Glutamatergic neuron (in vitro differentiated cells): ENCODE measurements at regions not wholly inside any gene's neighbourhood (a gene's known extent, or its start where the extent isn't known, plus 50 kb on each side); places are given as distances from the start of the nearest gene placed in this dataset.

Experiments used
- DNase-seq: peaks from one replicate; pipeline ENCODE4 v3.0.0; 2022
- H3K27ac Mint-ChIP-seq: one replicate; pipeline ENCODE4 v1.8.0; 2020; ENCODE audit warnings: mild to moderate bottlenecking, mixed read lengths, inconsistent platforms; ENCODE audit not compliant: unreplicated experiment
- H3K27me3 Mint-ChIP-seq: one replicate; pipeline ENCODE4 v1.8.0; 2020; ENCODE audit warnings: mild to moderate bottlenecking, moderate library complexity, mixed read lengths, inconsistent platforms; ENCODE audit not compliant: unreplicated experiment
- H3K36me3 Mint-ChIP-seq: one replicate; pipeline ENCODE4 v1.8.0; 2020; ENCODE audit warnings: mild to moderate bottlenecking, mixed read lengths, inconsistent platforms; ENCODE audit not compliant: unreplicated experiment
- H3K4me1 Mint-ChIP-seq: one replicate; pipeline ENCODE4 v1.8.0; 2020; ENCODE audit warnings: mild to moderate bottlenecking, low read depth, mixed read lengths, inconsistent platforms; ENCODE audit not compliant: unreplicated experiment
- H3K4me3 Mint-ChIP-seq: one replicate; pipeline ENCODE4 v1.8.0; 2020; ENCODE audit warnings: mild to moderate bottlenecking, mixed read lengths, inconsistent platforms; ENCODE audit not compliant: unreplicated experiment
- H3K9me3 Mint-ChIP-seq: one replicate; pipeline ENCODE4 v1.8.0; 2020; ENCODE audit warnings: mild to moderate bottlenecking, moderate library complexity, mixed read lengths, inconsistent platforms; ENCODE audit not compliant: unreplicated experiment
- TF ChIP-seq, protein P1 (sequence below): fragments of 200-600 bp; sonication (generic); IDR thresholded peaks from one replicate; pipeline ENCODE4 v1.5.0; 2021; ENCODE audit not compliant: partially characterized antibody, unreplicated experiment

DNA sequence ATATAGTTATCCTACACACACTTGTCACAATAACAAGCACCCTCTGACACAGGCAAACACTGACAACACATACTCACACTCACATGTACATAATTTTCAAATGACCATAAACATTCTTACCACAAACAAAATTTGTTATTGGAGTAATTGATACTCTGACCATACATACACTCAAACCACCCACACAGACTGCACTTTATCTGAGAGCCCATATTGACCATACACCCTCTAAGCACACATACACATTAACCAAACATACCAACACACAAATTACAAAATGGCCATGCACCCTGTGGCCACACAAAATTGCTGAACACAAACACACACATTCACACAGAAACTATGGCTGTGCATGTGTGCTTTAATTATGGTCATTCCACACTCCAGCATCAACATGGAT is 79.1 kb upstream of the FAM120A start:
- no peaks in the 10 kb centered on the region for H3K36me3 Mint-ChIP-seq
- H3K27ac Mint-ChIP-seq = no peak overlapping the region
- peaks cover 2% of the 10 kb centered on the region for H3K27me3 Mint-ChIP-seq
- H3K4me1 Mint-ChIP-seq = no peaks in the 10 kb centered on the region
- no peaks in the 10 kb centered on the region for H3K9me3 Mint-ChIP-seq
- TF ChIP-seq, protein P1, sequence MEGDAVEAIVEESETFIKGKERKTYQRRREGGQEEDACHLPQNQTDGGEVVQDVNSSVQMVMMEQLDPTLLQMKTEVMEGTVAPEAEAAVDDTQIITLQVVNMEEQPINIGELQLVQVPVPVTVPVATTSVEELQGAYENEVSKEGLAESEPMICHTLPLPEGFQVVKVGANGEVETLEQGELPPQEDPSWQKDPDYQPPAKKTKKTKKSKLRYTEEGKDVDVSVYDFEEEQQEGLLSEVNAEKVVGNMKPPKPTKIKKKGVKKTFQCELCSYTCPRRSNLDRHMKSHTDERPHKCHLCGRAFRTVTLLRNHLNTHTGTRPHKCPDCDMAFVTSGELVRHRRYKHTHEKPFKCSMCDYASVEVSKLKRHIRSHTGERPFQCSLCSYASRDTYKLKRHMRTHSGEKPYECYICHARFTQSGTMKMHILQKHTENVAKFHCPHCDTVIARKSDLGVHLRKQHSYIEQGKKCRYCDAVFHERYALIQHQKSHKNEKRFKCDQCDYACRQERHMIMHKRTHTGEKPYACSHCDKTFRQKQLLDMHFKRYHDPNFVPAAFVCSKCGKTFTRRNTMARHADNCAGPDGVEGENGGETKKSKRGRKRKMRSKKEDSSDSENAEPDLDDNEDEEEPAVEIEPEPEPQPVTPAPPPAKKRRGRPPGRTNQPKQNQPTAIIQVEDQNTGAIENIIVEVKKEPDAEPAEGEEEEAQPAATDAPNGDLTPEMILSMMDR = no peak
- no peak overlapping the region for H3K4me3 Mint-ChIP-seq
- no peak for DNase-seq

DNA sequence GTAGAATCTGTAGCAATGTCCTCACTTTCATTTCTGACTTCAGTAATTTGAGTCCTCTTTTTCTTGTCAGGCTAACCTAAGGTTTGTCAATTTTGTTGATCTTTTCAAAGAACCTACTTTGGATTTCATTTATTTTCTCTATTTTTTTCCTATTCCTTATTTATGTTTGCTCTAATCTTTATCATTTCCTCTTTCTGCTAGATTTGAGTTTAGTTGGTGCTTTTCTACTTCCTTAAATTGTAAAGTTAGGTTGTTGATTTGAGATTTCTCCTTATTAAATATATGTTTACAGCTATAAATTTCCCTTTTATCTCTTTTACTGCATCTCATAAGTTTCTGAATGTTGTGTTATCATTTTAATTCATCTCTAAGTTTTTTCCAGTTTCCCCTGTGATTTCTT is 75.1 kb upstream of the FAM120A start:
- TF ChIP-seq, protein P1 = no peak
- no peak overlapping the region for H3K4me3 Mint-ChIP-seq
- no peak for DNase-seq
- H3K4me1 Mint-ChIP-seq = no peaks in the 10 kb centered on the region
- H3K27ac Mint-ChIP-seq = no peak overlapping the region
- H3K9me3 Mint-ChIP-seq = no peaks in the 10 kb centered on the region
- no peaks in the 10 kb centered on the region for H3K27me3 Mint-ChIP-seq
- no peaks in the 10 kb centered on the region for H3K36me3 Mint-ChIP-seq

GRCh38 chr9:93378276-93378675 is 73.2 kb upstream of the FAM120A start:
- no peak for DNase-seq
- no peak overlapping the region for H3K27ac Mint-ChIP-seq
- no peaks in the 10 kb centered on the region for H3K36me3 Mint-ChIP-seq
- no peak overlapping the region for H3K4me3 Mint-ChIP-seq
- no peaks in the 10 kb centered on the region for H3K27me3 Mint-ChIP-seq
- TF ChIP-seq, protein P1 = no peak
- no peaks in the 10 kb centered on the region for H3K9me3 Mint-ChIP-seq
- H3K4me1 Mint-ChIP-seq = no peaks in the 10 kb centered on the region

DNA sequence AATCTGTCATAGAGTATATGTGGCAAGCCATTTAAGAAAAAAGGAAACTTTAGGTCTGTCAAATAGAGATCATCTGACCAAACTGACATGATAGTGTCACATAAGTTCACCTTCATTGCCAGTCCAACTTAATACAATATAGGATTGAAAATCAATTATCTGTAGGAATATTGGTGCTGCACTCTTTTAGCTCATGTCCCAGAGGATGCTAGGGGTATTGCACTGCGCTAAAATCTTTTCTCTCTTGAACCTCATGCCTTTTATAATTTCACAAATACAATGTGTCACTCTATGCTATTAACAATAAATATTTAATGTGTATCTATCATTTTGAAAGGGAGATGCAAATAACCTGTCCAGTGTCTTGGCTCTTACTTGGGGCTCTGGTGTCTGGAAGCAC is 72.4 kb upstream of the FAM120A start:
- TF ChIP-seq, protein P1 = peak; percentile 67
- H3K36me3 Mint-ChIP-seq = no peaks in the 10 kb centered on the region
- no peaks in the 10 kb centered on the region for H3K9me3 Mint-ChIP-seq
- no peak overlapping the region for H3K4me3 Mint-ChIP-seq
- no peak for DNase-seq
- H3K27me3 Mint-ChIP-seq = no peaks in the 10 kb centered on the region
- H3K27ac Mint-ChIP-seq = no peak overlapping the region
- H3K4me1 Mint-ChIP-seq = no peaks in the 10 kb centered on the region

DNA sequence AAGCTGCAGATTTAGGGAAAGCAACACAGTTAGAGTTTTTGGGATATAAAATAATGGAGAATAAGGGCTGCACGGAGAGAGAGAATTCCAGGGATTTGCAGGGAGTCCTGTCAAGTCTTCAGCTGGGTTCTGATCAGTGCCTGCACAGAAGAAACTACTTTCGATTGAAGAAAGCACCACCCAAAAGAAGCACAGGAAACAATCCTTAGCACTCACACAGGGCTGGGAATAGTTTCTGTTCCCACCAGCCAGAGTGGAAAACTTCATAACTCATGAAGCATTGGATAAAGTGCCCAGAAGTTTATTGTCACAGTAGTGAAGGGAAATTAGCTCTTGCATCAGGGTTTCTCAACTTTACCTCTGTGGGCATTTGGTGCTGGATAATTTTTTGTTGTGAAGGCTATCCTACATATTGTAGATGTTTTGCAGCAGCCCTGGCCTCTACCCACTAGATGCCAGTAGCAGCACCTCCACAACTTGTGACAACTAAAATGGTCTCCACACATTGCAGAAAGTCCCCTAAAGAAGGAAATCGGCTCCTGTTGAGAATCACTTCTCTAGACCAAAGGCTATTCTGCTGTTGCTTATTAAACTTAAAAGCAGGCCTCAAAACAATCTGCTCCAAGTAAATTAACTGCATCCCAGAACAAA is 71.0 kb upstream of the FAM120A start:
- Mint-ChIP-seq H3K9me3 (no peaks in the 10 kb centered on the region), H3K4me1 (no peaks in the 10 kb centered on the region), H3K27me3 (no peaks in the 10 kb centered on the region), H3K4me3 (no peak overlapping the region), H3K36me3 (no peaks in the 10 kb centered on the region), H3K27ac (no peak overlapping the region)
- TF ChIP-seq, protein P1 = no peak
- DNase-seq = no peak
